Endodermal cell (in vitro differentiated cells): ENCODE measurements at regions not wholly inside any gene's neighbourhood (a gene's known extent, or its start where the extent isn't known, plus 50 kb on each side); places are given as distances from the start of the nearest gene placed in this dataset.

Experiments
- DNase-seq: peaks from one replicate; pipeline ENCODE4 v3.0.0-alpha.2; 2017
- H3K27ac ChIP-seq: 2 replicates; pipeline ENCODE4 v1.5.1; 2013; ENCODE audit warnings: mild to moderate bottlenecking, low read depth, low read length, moderate library complexity
- H3K27me3 ChIP-seq: 2 replicates; pipeline ENCODE4 v1.6.1; 2013; ENCODE audit warnings: mild to moderate bottlenecking, low read length, moderate library complexity; ENCODE audit not compliant: insufficient read depth, control insufficient read depth, poor library complexity, severe bottlenecking
- H3K36me3 ChIP-seq: 2 replicates; pipeline ENCODE4 v1.7.0; 2013; ENCODE audit warnings: mild to moderate bottlenecking, low read length, moderate library complexity; ENCODE audit not compliant: control insufficient read depth, insufficient read depth
- H3K4me1 ChIP-seq: one replicate; pipeline ENCODE4 v1.7.0; 2013; ENCODE audit warnings: low read length; ENCODE audit not compliant: control insufficient read depth, insufficient read depth
- H3K4me3 ChIP-seq: 2 replicates; pipeline ENCODE4 v1.5.1; 2013; ENCODE audit warnings: mild to moderate bottlenecking, low read length, moderate library complexity
- H3K9ac ChIP-seq: 2 replicates; pipeline ENCODE4 v1.6.1; 2013; ENCODE audit warnings: mild to moderate bottlenecking, low read length, moderate library complexity; ENCODE audit not compliant: poor library complexity, severe bottlenecking; ENCODE audit errors: extremely low read depth
- H3K9me3 ChIP-seq: 2 replicates; pipeline ENCODE4 v1.6.1; 2013; ENCODE audit warnings: mild to moderate bottlenecking, low read length, moderate library complexity; ENCODE audit not compliant: control insufficient read depth
- H3K27ac Mint-ChIP-seq: 2 replicates; pipeline ENCODE4 v1.8.0; 2020; ENCODE audit warnings: mixed read lengths
- H3K27me3 Mint-ChIP-seq: 2 replicates; pipeline ENCODE4 v1.8.0; 2021; ENCODE audit warnings: mild to moderate bottlenecking, mixed read lengths; ENCODE audit not compliant: insufficient read depth
- H3K36me3 Mint-ChIP-seq: 2 replicates; pipeline ENCODE4 v1.8.0; 2020; ENCODE audit warnings: low read depth, mixed read lengths
- H3K4me1 Mint-ChIP-seq: 2 replicates; pipeline ENCODE4 v1.8.0; 2020; ENCODE audit warnings: mixed read lengths
- H3K4me3 Mint-ChIP-seq: 2 replicates; pipeline ENCODE4 v1.8.0; 2020; ENCODE audit warnings: mild to moderate bottlenecking, moderate library complexity, mixed read lengths
- H3K9me3 Mint-ChIP-seq: 2 replicates; pipeline ENCODE4 v1.8.0; 2020; ENCODE audit warnings: mild to moderate bottlenecking, mixed read lengths
- WGBS, 2 experiments: methylation state at CpG; one replicate each; pipeline versions ENCODE4 v1.1.5 to v1.1.7; 2013; ENCODE audit warnings: missing lambda C conversion rate in 2 of 2, mixed read lengths in 1 of 2; ENCODE audit not compliant: insufficient coverage in 1 of 2, insufficient read length in 1 of 2; 5-methylcytosine and 5-hydroxymethylcytosine counted together
- TF ChIP-seq, protein P1 (sequence below): fragments of 200-600 bp; sonication (generic); conservative IDR thresholded peaks from 2 replicates; pipeline ENCODE4 v1.5.0; 2021; ENCODE audit warnings: antibody characterized with exemption, mild to moderate bottlenecking

DNA sequence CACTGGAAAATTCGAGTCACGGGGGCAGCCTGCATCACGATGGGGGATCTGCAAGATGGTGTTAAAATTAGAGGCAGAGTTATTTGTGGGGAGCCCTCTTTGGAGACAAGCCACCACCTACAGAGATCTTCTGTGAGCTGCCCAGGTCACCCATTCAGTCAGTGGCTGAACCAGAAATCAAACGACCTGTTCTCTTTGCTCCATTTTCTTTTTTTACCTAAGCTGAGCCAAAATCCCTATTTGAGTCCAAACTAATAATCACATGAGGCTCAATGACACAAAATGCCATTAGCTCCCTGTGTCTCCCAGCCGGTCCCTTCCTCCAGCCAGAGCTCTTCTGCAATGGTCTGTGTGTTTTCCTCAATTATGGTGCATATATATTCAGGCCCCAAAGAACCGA lies 394.2 kb downstream of the AGTPBP1 start:
- Mint-ChIP-seq H3K27ac (no peak overlapping the region), H3K4me1 (no peaks in the 10 kb centered on the region), H3K36me3 (no peaks in the 10 kb centered on the region), H3K9me3 (no peaks in the 10 kb centered on the region), H3K4me3 (no peak overlapping the region), H3K27me3 (peaks cover 7% of the 10 kb centered on the region)
- WGBS, 2 experiments = 83 to 100% methylated on average over 2 to 6 of the region's 6 CpGs
- H3K4me1 ChIP-seq = no peaks in the 10 kb centered on the region
- H3K27me3 ChIP-seq = no peaks in the 10 kb centered on the region
- H3K27ac ChIP-seq = no peak overlapping the region
- no peaks in the 10 kb centered on the region for H3K9me3 ChIP-seq
- no peak for DNase-seq
- no peaks in the 10 kb centered on the region for H3K36me3 ChIP-seq
- TF ChIP-seq, protein P1, sequence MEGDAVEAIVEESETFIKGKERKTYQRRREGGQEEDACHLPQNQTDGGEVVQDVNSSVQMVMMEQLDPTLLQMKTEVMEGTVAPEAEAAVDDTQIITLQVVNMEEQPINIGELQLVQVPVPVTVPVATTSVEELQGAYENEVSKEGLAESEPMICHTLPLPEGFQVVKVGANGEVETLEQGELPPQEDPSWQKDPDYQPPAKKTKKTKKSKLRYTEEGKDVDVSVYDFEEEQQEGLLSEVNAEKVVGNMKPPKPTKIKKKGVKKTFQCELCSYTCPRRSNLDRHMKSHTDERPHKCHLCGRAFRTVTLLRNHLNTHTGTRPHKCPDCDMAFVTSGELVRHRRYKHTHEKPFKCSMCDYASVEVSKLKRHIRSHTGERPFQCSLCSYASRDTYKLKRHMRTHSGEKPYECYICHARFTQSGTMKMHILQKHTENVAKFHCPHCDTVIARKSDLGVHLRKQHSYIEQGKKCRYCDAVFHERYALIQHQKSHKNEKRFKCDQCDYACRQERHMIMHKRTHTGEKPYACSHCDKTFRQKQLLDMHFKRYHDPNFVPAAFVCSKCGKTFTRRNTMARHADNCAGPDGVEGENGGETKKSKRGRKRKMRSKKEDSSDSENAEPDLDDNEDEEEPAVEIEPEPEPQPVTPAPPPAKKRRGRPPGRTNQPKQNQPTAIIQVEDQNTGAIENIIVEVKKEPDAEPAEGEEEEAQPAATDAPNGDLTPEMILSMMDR = no peak
- no peak overlapping the region for H3K9ac ChIP-seq
- H3K4me3 ChIP-seq = no peak overlapping the region

GRCh38 chr9:85344901-85345300 lies 396.9 kb downstream of the AGTPBP1 start:
- TF ChIP-seq, protein P1 = no peak
- H3K27me3 ChIP-seq = no peaks in the 10 kb centered on the region
- no peak overlapping the region for H3K9ac ChIP-seq
- H3K36me3 ChIP-seq = no peaks in the 10 kb centered on the region
- H3K9me3 ChIP-seq = no peaks in the 10 kb centered on the region
- no peak overlapping the region for H3K4me3 ChIP-seq
- Mint-ChIP-seq H3K27ac (no peak overlapping the region), H3K9me3 (no peaks in the 10 kb centered on the region), H3K4me3 (no peak overlapping the region), H3K36me3 (no peaks in the 10 kb centered on the region), H3K4me1 (peaks cover 1% of the 10 kb centered on the region), H3K27me3 (peaks cover 12% of the 10 kb centered on the region)
- DNase-seq = no peak
- no peaks in the 10 kb centered on the region for H3K4me1 ChIP-seq
- WGBS, 2 experiments = 89 to 90% methylated on average over 4 of the region's 4 CpGs
- H3K27ac ChIP-seq = no peak overlapping the region

GRCh38 chr9:85339338-85339737 lies 402.4 kb downstream of the AGTPBP1 start:
- TF ChIP-seq, protein P1 = no peak

More at GRCh38 chr9:85339338-85339737, 402.4 kb downstream of the AGTPBP1 start:
- Histone ChIP-seq H3K4me1 (peaks cover 5% of the 10 kb centered on the region), H3K9me3 (no peaks in the 10 kb centered on the region), H3K36me3 (no peaks in the 10 kb centered on the region), H3K4me3 (no peak overlapping the region), H3K27me3 (no peaks in the 10 kb centered on the region), H3K27ac (no peak overlapping the region), H3K9ac (no peak overlapping the region)
- no peak overlapping the region for H3K27ac Mint-ChIP-seq
- WGBS, 2 experiments = 49 to 100% methylated on average over 1 to 2 of the region's 2 CpGs
- H3K4me3 Mint-ChIP-seq = no peak overlapping the region
- H3K27me3 Mint-ChIP-seq = peaks cover 8% of the 10 kb centered on the region
- no peaks in the 10 kb centered on the region for H3K36me3 Mint-ChIP-seq
- H3K4me1 Mint-ChIP-seq = peaks cover 12% of the 10 kb centered on the region
- H3K9me3 Mint-ChIP-seq = no peaks in the 10 kb centered on the region
- DNase-seq = no peak
